HEK293 (cell line): ENCODE measurements at regions not wholly inside any gene's neighbourhood (a gene's known extent, or its start where the extent isn't known, plus 50 kb on each side); places are given as distances from the start of the nearest gene placed in this dataset.

ENCODE experiments used
- MYNN ChIP-seq: fragments of 450-650 bp; formaldehyde crosslinking; IDR thresholded peaks from 2 replicates; pipeline ENCODE4 v1.5.1; 2016; ENCODE audit warnings: missing biosample characterization, missing genetic modification characterization, borderline replicate concordance
- ZNF138 ChIP-seq: fragments of 450-650 bp; formaldehyde crosslinking; IDR thresholded peaks from 2 replicates; pipeline ENCODE4 v1.5.1; 2016; ENCODE audit warnings: missing biosample characterization, missing genetic modification characterization, borderline replicate concordance
- ZNF202 ChIP-seq: fragments of 450-650 bp; formaldehyde crosslinking; IDR thresholded peaks from 2 replicates; pipeline ENCODE4 v1.5.1; 2016; ENCODE audit warnings: missing biosample characterization, missing genetic modification characterization, borderline replicate concordance
- ZNF530 ChIP-seq: fragments of 450-650 bp; formaldehyde crosslinking; IDR thresholded peaks from 2 replicates; pipeline ENCODE4 v1.5.1; 2016; ENCODE audit warnings: low read depth, missing biosample characterization, missing genetic modification characterization
- ZNF558 ChIP-seq: fragments of 450-650 bp; formaldehyde crosslinking; IDR thresholded peaks from 2 replicates; pipeline ENCODE4 v1.5.1; 2016; ENCODE audit warnings: missing biosample characterization, missing genetic modification characterization
- TF ChIP-seq, protein P1 (sequence below): fragments of 450-650 bp; formaldehyde crosslinking; IDR thresholded peaks from 2 replicates; pipeline ENCODE4 v1.5.1; 2016; ENCODE audit warnings: missing biosample characterization, missing genetic modification characterization
- TF ChIP-seq, protein P2 (sequence below): fragments of 450-650 bp; formaldehyde crosslinking; IDR thresholded peaks from 2 replicates; pipeline ENCODE4 v1.5.1; 2016; ENCODE audit warnings: missing biosample characterization, missing genetic modification characterization, borderline replicate concordance
- TF ChIP-seq, protein P3 (sequence below): fragments of 450-650 bp; formaldehyde crosslinking; IDR thresholded peaks from 2 replicates; pipeline ENCODE4 v1.5.1; 2016; ENCODE audit warnings: missing biosample characterization, missing genetic modification characterization

DNA sequence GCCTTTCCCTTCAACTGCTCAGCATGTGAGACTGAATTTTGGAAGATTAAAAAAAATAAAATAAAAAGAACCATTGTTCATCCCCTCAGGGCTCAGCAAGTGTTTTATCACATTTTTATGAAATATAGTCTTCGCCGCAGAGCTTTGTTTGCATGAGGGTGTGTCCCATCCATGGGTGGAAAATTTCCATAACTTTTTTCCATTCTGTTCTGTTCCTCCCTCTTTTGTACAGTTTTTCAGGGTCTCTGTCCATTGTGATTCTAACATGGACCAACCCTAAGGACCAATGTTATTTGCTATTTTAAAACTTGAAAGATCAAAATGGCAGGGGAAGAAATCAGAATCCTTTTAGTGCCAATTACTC is 213.3 kb upstream of the SGK1 start:
- TF ChIP-seq, protein P1, sequence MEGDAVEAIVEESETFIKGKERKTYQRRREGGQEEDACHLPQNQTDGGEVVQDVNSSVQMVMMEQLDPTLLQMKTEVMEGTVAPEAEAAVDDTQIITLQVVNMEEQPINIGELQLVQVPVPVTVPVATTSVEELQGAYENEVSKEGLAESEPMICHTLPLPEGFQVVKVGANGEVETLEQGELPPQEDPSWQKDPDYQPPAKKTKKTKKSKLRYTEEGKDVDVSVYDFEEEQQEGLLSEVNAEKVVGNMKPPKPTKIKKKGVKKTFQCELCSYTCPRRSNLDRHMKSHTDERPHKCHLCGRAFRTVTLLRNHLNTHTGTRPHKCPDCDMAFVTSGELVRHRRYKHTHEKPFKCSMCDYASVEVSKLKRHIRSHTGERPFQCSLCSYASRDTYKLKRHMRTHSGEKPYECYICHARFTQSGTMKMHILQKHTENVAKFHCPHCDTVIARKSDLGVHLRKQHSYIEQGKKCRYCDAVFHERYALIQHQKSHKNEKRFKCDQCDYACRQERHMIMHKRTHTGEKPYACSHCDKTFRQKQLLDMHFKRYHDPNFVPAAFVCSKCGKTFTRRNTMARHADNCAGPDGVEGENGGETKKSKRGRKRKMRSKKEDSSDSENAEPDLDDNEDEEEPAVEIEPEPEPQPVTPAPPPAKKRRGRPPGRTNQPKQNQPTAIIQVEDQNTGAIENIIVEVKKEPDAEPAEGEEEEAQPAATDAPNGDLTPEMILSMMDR (tag by site-specific recombination), result no peak
- TF ChIP-seq ZNF558 (tag by site-specific recombination) (no peak), ZNF530 (tag by site-specific recombination) (no peak), ZNF138 (tag by site-specific recombination) (no peak), ZNF202 (tag by site-specific recombination) (no peak), MYNN (tag by site-specific recombination) (no peak)
- TF ChIP-seq, protein P2, sequence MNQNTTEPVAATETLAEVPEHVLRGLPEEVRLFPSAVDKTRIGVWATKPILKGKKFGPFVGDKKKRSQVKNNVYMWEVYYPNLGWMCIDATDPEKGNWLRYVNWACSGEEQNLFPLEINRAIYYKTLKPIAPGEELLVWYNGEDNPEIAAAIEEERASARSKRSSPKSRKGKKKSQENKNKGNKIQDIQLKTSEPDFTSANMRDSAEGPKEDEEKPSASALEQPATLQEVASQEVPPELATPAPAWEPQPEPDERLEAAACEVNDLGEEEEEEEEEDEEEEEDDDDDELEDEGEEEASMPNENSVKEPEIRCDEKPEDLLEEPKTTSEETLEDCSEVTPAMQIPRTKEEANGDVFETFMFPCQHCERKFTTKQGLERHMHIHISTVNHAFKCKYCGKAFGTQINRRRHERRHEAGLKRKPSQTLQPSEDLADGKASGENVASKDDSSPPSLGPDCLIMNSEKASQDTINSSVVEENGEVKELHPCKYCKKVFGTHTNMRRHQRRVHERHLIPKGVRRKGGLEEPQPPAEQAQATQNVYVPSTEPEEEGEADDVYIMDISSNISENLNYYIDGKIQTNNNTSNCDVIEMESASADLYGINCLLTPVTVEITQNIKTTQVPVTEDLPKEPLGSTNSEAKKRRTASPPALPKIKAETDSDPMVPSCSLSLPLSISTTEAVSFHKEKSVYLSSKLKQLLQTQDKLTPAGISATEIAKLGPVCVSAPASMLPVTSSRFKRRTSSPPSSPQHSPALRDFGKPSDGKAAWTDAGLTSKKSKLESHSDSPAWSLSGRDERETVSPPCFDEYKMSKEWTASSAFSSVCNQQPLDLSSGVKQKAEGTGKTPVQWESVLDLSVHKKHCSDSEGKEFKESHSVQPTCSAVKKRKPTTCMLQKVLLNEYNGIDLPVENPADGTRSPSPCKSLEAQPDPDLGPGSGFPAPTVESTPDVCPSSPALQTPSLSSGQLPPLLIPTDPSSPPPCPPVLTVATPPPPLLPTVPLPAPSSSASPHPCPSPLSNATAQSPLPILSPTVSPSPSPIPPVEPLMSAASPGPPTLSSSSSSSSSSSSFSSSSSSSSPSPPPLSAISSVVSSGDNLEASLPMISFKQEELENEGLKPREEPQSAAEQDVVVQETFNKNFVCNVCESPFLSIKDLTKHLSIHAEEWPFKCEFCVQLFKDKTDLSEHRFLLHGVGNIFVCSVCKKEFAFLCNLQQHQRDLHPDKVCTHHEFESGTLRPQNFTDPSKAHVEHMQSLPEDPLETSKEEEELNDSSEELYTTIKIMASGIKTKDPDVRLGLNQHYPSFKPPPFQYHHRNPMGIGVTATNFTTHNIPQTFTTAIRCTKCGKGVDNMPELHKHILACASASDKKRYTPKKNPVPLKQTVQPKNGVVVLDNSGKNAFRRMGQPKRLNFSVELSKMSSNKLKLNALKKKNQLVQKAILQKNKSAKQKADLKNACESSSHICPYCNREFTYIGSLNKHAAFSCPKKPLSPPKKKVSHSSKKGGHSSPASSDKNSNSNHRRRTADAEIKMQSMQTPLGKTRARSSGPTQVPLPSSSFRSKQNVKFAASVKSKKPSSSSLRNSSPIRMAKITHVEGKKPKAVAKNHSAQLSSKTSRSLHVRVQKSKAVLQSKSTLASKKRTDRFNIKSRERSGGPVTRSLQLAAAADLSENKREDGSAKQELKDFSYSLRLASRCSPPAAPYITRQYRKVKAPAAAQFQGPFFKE, result no peak
- TF ChIP-seq, protein P3, sequence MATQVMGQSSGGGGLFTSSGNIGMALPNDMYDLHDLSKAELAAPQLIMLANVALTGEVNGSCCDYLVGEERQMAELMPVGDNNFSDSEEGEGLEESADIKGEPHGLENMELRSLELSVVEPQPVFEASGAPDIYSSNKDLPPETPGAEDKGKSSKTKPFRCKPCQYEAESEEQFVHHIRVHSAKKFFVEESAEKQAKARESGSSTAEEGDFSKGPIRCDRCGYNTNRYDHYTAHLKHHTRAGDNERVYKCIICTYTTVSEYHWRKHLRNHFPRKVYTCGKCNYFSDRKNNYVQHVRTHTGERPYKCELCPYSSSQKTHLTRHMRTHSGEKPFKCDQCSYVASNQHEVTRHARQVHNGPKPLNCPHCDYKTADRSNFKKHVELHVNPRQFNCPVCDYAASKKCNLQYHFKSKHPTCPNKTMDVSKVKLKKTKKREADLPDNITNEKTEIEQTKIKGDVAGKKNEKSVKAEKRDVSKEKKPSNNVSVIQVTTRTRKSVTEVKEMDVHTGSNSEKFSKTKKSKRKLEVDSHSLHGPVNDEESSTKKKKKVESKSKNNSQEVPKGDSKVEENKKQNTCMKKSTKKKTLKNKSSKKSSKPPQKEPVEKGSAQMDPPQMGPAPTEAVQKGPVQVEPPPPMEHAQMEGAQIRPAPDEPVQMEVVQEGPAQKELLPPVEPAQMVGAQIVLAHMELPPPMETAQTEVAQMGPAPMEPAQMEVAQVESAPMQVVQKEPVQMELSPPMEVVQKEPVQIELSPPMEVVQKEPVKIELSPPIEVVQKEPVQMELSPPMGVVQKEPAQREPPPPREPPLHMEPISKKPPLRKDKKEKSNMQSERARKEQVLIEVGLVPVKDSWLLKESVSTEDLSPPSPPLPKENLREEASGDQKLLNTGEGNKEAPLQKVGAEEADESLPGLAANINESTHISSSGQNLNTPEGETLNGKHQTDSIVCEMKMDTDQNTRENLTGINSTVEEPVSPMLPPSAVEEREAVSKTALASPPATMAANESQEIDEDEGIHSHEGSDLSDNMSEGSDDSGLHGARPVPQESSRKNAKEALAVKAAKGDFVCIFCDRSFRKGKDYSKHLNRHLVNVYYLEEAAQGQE (tag by site-specific recombination), result no peak
